ENCODE measurements at regions not wholly inside any gene's neighbourhood (a gene's known extent, or its start where the extent isn't known, plus 50 kb on each side); places are given as distances from the start of the nearest gene placed in this dataset.

- POLR2A ChIA-PET, result no interaction called here
- H3K79me2 ChIP-seq (ENCODE audit: control insufficient read depth, insufficient read depth, low read length), result no peaks in the 10 kb centered on the region
- intact Hi-C loops (cut with micrococcal nuclease) (no loop called here), in situ Hi-C loops (cut with MboI) (no loop called here)
- CTCF ChIA-PET (ENCODE audit: low intra/inter-chr PET ratio), result no interaction called here
- H2AFZ ChIP-seq (ENCODE audit: low read depth, low read length), result no peak overlapping the region
- no peaks in the 10 kb centered on the region for H3K9me3 ChIP-seq (replicated peaks; ENCODE audit: control insufficient read depth, insufficient read depth, low read depth, low read length)
- no peak overlapping the region for H3K9ac ChIP-seq (ENCODE audit: insufficient read depth in 1 of 2, low read depth in 2 of 2, low read length in 2 of 2)
- no peaks in the 10 kb centered on the region for H3K9me1 ChIP-seq (ENCODE audit: control insufficient read depth, insufficient read depth, low read length)
- DNase-seq (ENCODE audit: extremely low read depth in 1 of 4, low spot score in 3 of 4), result no peak
- H3K4me2 ChIP-seq (ENCODE audit: insufficient read depth, low read length), result no peak overlapping the region
- H3K27ac ChIP-seq (ENCODE audit: extremely low read depth, low read depth, low read length), result no peak overlapping the region
- no peak for ATAC-seq
- FAIRE-seq, result no peak
- no peaks in the 10 kb centered on the region for H3K36me3 ChIP-seq (ENCODE audit: control insufficient read depth, insufficient read depth, low read length)
- no TSS peak for BruUV-seq (replicated peaks)
- WGBS (ENCODE audit: insufficient coverage, low coverage, missing lambda C conversion rate), result 4% methylated on average over 4 of the region's 4 CpGs
- no peaks in the 10 kb centered on the region for H3K27me3 ChIP-seq (ENCODE audit: control insufficient read depth in 2 of 2, insufficient read depth in 2 of 2, low read length in 2 of 2)
- no peak overlapping the region for H3K4me3 ChIP-seq
- no peaks in the 10 kb centered on the region for H4K20me1 ChIP-seq (replicated peaks; ENCODE audit: control insufficient read depth, insufficient read depth, low read length)
- H3K4me1 ChIP-seq (replicated peaks in 1 of 2; ENCODE audit: control insufficient read depth in 2 of 2, insufficient read depth in 2 of 2, low read length in 2 of 2), result no peaks in the 10 kb centered on the region
- TF ChIP-seq NFIX (CRISPR knock-in tag; IDR thresholded peaks at IDR 0.05; ENCODE audit: low read depth) (no peak), ZNF561 (CRISPR knock-in tag; conservative IDR thresholded peaks at IDR 0.05) (no peak), TRIM28 (IDR thresholded peaks at IDR 0.05) (no peak), HDAC6 (IDR thresholded peaks at IDR 0.05; ENCODE audit: low read depth, low read length) (no peak), MTF1 (CRISPR knock-in tag; IDR thresholded peaks at IDR 0.05; ENCODE audit: borderline replicate concordance) (no peak), BRF1 (IDR thresholded peaks at IDR 0.05; ENCODE audit: borderline replicate concordance, extremely low read depth, insufficient read length) (no peak), XRCC4 (IDR thresholded peaks at IDR 0.05; ENCODE audit: extremely low read depth, insufficient read depth, insufficient read length) (no peak), KLF10 (CRISPR knock-in tag; IDR thresholded peaks at IDR 0.05) (no peak), ETV6 (IDR thresholded peaks at IDR 0.05; ENCODE audit: borderline replicate concordance in 1 of 2, low read depth in 2 of 2, low read length in 1 of 2) (no peak), ETV6 (CRISPR knock-in tag; IDR thresholded peaks at IDR 0.05; ENCODE audit: borderline replicate concordance) (no peak), GTF2A2 (tag; IDR thresholded peaks at IDR 0.05) (no peak), PYGO2 (tag; IDR thresholded peaks at IDR 0.05) (no peak), LCOR (CRISPR knock-in tag; IDR thresholded peaks at IDR 0.05) (no peak), RBM22 (IDR thresholded peaks at IDR 0.05; ENCODE audit: low read depth, low read length, poor library complexity, severe bottlenecking) (no peak), HMG20B (CRISPR knock-in tag; IDR thresholded peaks at IDR 0.05) (no peak)
- TF ChIP-seq, protein P1, sequence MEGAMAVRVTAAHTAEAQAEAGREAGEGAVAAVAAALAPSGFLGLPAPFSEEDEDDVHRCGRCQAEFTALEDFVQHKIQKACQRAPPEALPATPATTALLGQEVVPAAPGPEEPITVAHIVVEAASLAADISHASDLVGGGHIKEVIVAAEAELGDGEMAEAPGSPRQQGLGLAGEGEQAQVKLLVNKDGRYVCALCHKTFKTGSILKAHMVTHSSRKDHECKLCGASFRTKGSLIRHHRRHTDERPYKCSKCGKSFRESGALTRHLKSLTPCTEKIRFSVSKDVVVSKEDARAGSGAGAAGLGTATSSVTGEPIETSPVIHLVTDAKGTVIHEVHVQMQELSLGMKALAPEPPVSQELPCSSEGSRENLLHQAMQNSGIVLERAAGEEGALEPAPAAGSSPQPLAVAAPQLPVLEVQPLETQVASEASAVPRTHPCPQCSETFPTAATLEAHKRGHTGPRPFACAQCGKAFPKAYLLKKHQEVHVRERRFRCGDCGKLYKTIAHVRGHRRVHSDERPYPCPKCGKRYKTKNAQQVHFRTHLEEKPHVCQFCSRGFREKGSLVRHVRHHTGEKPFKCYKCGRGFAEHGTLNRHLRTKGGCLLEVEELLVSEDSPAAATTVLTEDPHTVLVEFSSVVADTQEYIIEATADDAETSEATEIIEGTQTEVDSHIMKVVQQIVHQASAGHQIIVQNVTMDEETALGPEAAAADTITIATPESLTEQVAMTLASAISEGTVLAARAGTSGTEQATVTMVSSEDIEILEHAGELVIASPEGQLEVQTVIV (CRISPR knock-in tag; IDR thresholded peaks at IDR 0.05; ENCODE audit: borderline replicate concordance), result no peak
These were observed 110.1 kb upstream of the HS3ST5 start for GRCh38 chr6:114452785-114453401.

Measured in K562 (cell line).